ENCODE measurements at regions not wholly inside any gene's neighbourhood (a gene's known extent, or its start where the extent isn't known, plus 50 kb on each side); places are given as distances from the start of the nearest gene placed in this dataset.

DNA sequence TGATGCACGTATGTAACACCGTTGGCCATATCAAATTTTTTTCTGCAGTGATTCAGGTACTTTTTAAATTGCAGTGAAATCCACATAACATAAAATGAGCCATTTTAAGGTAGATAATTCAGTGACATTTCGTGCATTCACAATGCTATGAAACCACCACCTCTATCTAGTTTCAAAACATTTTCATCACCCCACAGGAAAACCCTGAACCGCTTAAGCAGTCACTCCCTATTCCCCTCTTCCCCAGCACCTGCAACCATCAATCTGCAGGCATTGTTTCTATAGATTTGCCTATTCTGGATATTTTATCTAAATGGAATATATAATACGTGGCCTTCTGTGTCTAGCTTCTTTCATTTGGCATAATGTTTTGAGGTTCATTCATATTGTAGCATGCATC, 79.2 kb downstream of the BOD1 start:
- TF ChIP-seq CTCF (IDR thresholded peaks at IDR 0.05; ENCODE audit: extremely low read depth in 1 of 2, insufficient read depth in 1 of 2, low read depth in 1 of 2, low read length in 2 of 2) (no peak), FOS (IDR thresholded peaks at IDR 0.05; ENCODE audit: borderline replicate concordance, insufficient read depth, low read length) (no peak), EZH2 (IDR thresholded peaks at IDR 0.05; ENCODE audit: borderline replicate concordance, low read depth, low read length, severe bottlenecking) (no peak), POLR2A (IDR thresholded peaks at IDR 0.05; ENCODE audit: low read depth, low read length) (no peak), GATA2 (IDR thresholded peaks at IDR 0.05; ENCODE audit: insufficient read depth, insufficient read length, low read depth, low read length) (no peak), POLR2AphosphoS5 (IDR thresholded peaks at IDR 0.05; ENCODE audit: insufficient read depth, low read depth, low read length) (no peak), MAX (IDR thresholded peaks at IDR 0.05; ENCODE audit: insufficient read depth, insufficient read length) (no peak), MYC (IDR thresholded peaks at IDR 0.05; ENCODE audit: low read depth, low read length) (no peak), JUN (IDR thresholded peaks at IDR 0.05; ENCODE audit: borderline replicate concordance, insufficient read depth, insufficient read length, low read depth) (no peak)
